ENCODE measurements at regions not wholly inside any gene's neighbourhood (a gene's known extent, or its start where the extent isn't known, plus 50 kb on each side); places are given as distances from the start of the nearest gene placed in this dataset.
A peak's percentile ranks its signal among the peaks of the same experiment; 100 is the strongest.
"Not testable (repeated sequence)": the region's sequence is repeated elsewhere in the genome, so short reads cannot be mapped to it uniquely, and the experiment has no call there.

GRCh38 chr17:63019138-63019873 is 53.3 kb downstream of the TANC2 start:
- no peak overlapping the region for H3K27ac ChIP-seq
- in situ Hi-C loops (cut with MboI; ENCODE audit: low pct_unique_long_range_greater_than_20kb in 2 of 9, low sequenced_read_pairs in 9 of 9, unreplicated experiment in 9 of 9), result loop anchor here in 1 of 9 experiments (25.0 kb wide), 1 partner anchor 393 kb away; no protein-coding TSS in a partner anchor
- ATAC-seq (replicated peaks in 6 of 8), result no peak
- H3K4me1 ChIP-seq (replicated peaks in 1 of 2), result no peaks in the 10 kb centered on the region
- H3K4me3 ChIP-seq, result no peak overlapping the region
- 90 to 100% (median 98%) methylated on average over 1 to 6 of the region's 6 CpGs for WGBS, 10 experiments

GRCh38 chr17:63022567-63022966 is 56.5 kb downstream of the TANC2 start:
- in situ Hi-C loops (cut with MboI; ENCODE audit: low pct_unique_long_range_greater_than_20kb in 2 of 9, low sequenced_read_pairs in 9 of 9, unreplicated experiment in 9 of 9), result loop anchor here in 1 of 9 experiments (25.0 kb wide), 1 partner anchor 390 kb away; no protein-coding TSS in a partner anchor
- 100% methylated on average over 1 of the region's 1 CpG; no CpG with 5 or more reads in 9 of the 10 experiments for WGBS, 10 experiments
- ATAC-seq (replicated peaks in 6 of 8), result no peak
- no peak overlapping the region for H3K27ac ChIP-seq
- no peaks in the 10 kb centered on the region for H3K4me1 ChIP-seq (replicated peaks in 1 of 2)
- no peak overlapping the region for H3K4me3 ChIP-seq

GRCh38 chr17:63023049-63023448 is 57.0 kb downstream of the TANC2 start:
- 50 to 89% (median 86%) methylated on average over 1 to 2 of the region's 2 CpGs; no CpG with 5 or more reads in 6 of the 10 experiments for whole genome bisulfite sequencing, 10 experiments
- no peak overlapping the region for H3K27ac ChIP-seq
- no peak overlapping the region for H3K4me3 ChIP-seq
- no peak for ATAC-seq (replicated peaks in 6 of 8)
- no peaks in the 10 kb centered on the region for H3K4me1 ChIP-seq (replicated peaks in 1 of 2)
- in situ Hi-C loops (cut with MboI; ENCODE audit: low pct_unique_long_range_greater_than_20kb in 2 of 9, low sequenced_read_pairs in 9 of 9, unreplicated experiment in 9 of 9), result loop anchor here in 1 of 9 experiments (25.0 kb wide), 1 partner anchor 389 kb away; no protein-coding TSS in a partner anchor

DNA sequence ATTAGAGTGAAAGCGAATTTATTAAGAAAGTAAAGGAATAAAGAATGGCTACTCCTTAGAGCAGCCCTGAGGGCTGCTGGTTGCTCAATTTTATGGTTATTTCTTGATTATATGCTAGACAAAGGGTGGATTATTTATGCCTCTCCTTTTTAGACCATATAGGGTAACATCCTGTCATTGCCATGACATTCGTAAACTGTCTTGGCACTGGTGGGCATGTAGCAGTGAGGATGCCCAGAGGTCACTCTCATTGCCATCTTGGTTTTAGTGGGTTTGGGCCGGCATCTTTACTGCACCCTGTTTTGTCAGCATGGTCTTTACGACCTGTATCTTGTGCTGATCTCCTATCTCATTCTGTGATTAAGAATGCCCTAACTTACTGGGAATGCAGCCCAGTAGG is 58.2 kb downstream of the TANC2 start:
- Histone ChIP-seq H3K4me1 (replicated peaks in 1 of 2) (no peaks in the 10 kb centered on the region), H3K27ac (no peak overlapping the region), H3K4me3 (no peak overlapping the region)
- in situ Hi-C loops (cut with MboI; ENCODE audit: low pct_unique_long_range_greater_than_20kb in 2 of 9, low sequenced_read_pairs in 9 of 9, unreplicated experiment in 9 of 9), result loop anchor here in 1 of 9 experiments (25.0 kb wide), 1 partner anchor 388 kb away; no protein-coding TSS in a partner anchor
- ATAC-seq (replicated peaks in 6 of 8), result no peak
- 86 to 100% (median 97%) methylated on average over 1 to 4 of the region's 4 CpGs; no CpG with 5 or more reads in 1 of the 10 experiments for WGBS, 10 experiments

GRCh38 chr17:63024716-63025115 is 58.7 kb downstream of the TANC2 start:
- in situ Hi-C loops (cut with MboI; ENCODE audit: low pct_unique_long_range_greater_than_20kb in 2 of 9, low sequenced_read_pairs in 9 of 9, unreplicated experiment in 9 of 9), result loop anchor here in 1 of 9 experiments (25.0 kb wide), 1 partner anchor 388 kb away; no protein-coding TSS in a partner anchor
- no peak overlapping the region for H3K27ac ChIP-seq
- ATAC-seq (replicated peaks in 6 of 8), result no peak

DNA sequence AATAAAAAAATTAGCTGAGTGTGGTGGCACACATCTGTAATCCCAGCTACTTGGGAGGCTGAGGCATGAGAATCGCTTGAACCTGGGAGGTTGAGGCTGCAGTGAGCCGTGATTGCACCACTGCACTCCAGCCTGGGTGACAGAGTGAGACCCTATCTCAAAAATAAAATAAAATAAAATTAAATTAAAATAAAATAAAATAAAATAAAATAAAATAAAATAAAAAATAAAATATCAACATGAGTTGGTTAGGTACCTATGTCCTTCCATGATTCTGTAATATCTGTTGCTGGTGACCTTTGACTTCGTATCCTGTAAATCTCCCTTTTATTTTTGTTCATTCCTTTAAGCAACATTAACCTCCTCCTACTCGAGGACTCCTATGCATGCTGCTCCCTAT is 59.6 kb downstream of the TANC2 start:
- H3K4me3 ChIP-seq; H3K4me1 ChIP-seq (replicated peaks in 1 of 2); H3K27ac ChIP-seq; ATAC-seq (replicated peaks in 6 of 8); in situ Hi-C loops (cut with MboI; ENCODE audit: low pct_unique_long_range_greater_than_20kb in 2 of 9, low sequenced_read_pairs in 9 of 9, unreplicated experiment in 9 of 9): not testable (repeated sequence)
- WGBS, 10 experiments, result 83 to 97% (median 89%) methylated on average over 3 to 4 of the region's 4 CpGs; no CpG with 5 or more reads in 1 of the 10 experiments

More at GRCh38 chr17:63024716-63025115, 58.7 kb downstream of the TANC2 start:
- Histone ChIP-seq H3K4me3 (no peak overlapping the region), H3K4me1 (replicated peaks in 1 of 2) (no peaks in the 10 kb centered on the region)

DNA sequence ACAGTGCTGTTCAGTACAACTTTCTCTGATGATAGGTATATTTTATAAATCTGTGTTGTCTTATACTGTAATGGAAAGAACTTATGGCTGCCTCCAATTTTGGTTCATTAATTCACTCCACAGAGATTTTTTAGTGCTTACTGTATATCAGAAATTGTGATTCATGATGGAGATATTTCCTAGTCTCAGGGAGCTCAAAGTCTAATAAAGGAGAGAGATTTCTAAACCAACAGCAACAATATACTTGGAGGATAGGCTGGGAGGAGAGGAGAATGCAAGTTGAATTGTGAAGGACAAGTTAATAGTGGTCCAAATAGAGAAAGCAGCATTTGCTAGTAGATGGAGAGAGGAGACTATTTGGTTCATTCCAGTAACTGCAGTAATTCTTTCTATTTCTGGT is 63.5 kb downstream of the TANC2 start:
- no peak overlapping the region for H3K27ac ChIP-seq

DNA sequence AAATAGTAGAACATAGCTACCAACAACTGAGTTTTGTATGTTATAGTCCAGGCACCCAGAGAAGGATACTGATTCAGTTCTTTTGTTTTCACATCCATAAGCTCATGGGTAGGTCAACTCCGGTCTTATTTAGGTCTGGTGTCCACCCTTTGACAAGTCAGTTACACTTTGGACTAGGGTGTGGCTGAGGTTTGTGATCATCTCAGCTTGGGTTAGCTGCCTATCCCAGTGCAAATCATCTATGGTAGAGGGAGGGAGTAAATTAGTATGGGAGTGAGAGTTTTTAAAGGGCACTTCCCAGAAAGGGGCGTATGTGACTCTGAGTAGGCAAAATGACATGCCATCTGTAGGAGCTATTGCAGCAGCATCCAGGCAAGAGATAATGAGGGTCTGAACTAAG is 66.1 kb downstream of the TANC2 start:
- 17 to 100% (median 66%) methylated on average over 1 to 2 of the region's 2 CpGs; no CpG with 5 or more reads in 4 of the 10 experiments for WGBS, 10 experiments
- peak in 2 of 8 experiments; percentile 71 to 95 for ATAC-seq (replicated peaks in 6 of 8)
- in situ Hi-C loops (cut with MboI; ENCODE audit: low pct_unique_long_range_greater_than_20kb in 2 of 9, low sequenced_read_pairs in 9 of 9, unreplicated experiment in 9 of 9), result no loop called here
- Histone ChIP-seq H3K27ac (no peak overlapping the region), H3K4me3 (no peak overlapping the region), H3K4me1 (replicated peaks in 1 of 2) (no peaks in the 10 kb centered on the region)

More for the DNA sequence above, 63.5 kb downstream of the TANC2 start:
- no peak for ATAC-seq (replicated peaks in 6 of 8)
- H3K4me3 ChIP-seq, result no peak overlapping the region
- in situ Hi-C loops (cut with MboI; ENCODE audit: low pct_unique_long_range_greater_than_20kb in 2 of 9, low sequenced_read_pairs in 9 of 9, unreplicated experiment in 9 of 9), result no loop called here
- H3K4me1 ChIP-seq (replicated peaks in 1 of 2), result no peaks in the 10 kb centered on the region

- 43 to 100% (median 86%) methylated on average over 1 to 2 of the region's 2 CpGs; no CpG with 5 or more reads in 3 of the 10 experiments for WGBS, 10 experiments
- Histone ChIP-seq H3K4me1 (replicated peaks in 1 of 2) (no peaks in the 10 kb centered on the region), H3K27ac (no peak overlapping the region), H3K4me3 (no peak overlapping the region)
- no peak for ATAC-seq (replicated peaks in 6 of 8)
- in situ Hi-C loops (cut with MboI; ENCODE audit: low pct_unique_long_range_greater_than_20kb in 2 of 9, low sequenced_read_pairs in 9 of 9, unreplicated experiment in 9 of 9), result no loop called here
These were observed 67.1 kb downstream of the TANC2 start for GRCh38 chr17:63033142-63033541.

DNA sequence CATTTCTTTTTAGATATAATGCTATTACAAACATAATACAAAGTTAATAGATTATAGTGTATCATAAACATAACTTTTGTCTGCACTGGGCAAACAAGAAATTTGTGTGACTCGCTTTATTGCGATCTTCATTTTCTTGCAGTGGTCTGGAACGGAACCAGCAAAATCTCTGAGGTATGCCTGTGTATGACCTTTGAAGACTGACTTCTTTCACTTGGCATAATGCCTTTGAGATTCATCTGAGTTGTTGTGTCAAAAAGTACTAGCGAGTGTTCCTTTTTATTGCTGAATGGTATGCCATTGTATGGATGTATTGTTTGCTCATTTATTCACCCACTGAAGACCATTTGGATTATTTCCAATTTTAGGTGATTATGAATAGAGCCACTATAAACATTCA is 69.2 kb downstream of the TANC2 start:
- in situ Hi-C loops (cut with MboI; ENCODE audit: low pct_unique_long_range_greater_than_20kb in 2 of 9, low sequenced_read_pairs in 9 of 9, unreplicated experiment in 9 of 9), result no loop called here
- ATAC-seq (replicated peaks in 6 of 8), result no peak
- Histone ChIP-seq H3K4me1 (replicated peaks in 1 of 2) (peaks cover 8 to 9% of the 10 kb centered on the region in 2 donors), H3K4me3 (no peak overlapping the region), H3K27ac (no peak overlapping the region)
- WGBS, 10 experiments, result 28 to 100% (median 93%) methylated on average over 2 to 4 of the region's 4 CpGs; no CpG with 5 or more reads in 3 of the 10 experiments

DNA sequence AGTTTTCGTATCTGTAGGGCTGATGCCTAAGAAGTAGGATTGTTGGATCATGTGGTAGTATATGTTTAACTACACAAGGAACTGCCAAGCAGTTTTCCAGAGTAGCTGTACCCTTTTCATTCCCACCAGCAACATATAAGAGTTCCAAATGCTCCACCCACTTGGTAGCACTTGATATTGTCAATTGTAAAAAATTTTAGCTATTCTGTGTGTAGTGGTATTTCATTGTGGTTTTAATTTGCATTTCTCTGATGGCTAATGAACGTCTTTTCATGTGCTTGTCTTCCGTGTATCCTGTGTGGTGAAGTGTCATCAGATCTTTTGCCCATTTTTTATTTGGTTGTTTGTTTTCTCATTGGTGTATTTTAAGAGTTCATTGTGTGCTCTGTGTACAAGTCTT is 69.7 kb downstream of the TANC2 start:
- in situ Hi-C loops (cut with MboI; ENCODE audit: low pct_unique_long_range_greater_than_20kb in 2 of 9, low sequenced_read_pairs in 9 of 9, unreplicated experiment in 9 of 9), result no loop called here
- Histone ChIP-seq H3K4me1 (replicated peaks in 1 of 2) (peaks cover 8 to 12% of the 10 kb centered on the region in 2 donors), H3K4me3 (no peak overlapping the region), H3K27ac (no peak overlapping the region)
- WGBS, 10 experiments, result 8 to 100% (median 73%) methylated on average over 1 to 3 of the region's 3 CpGs; no CpG with 5 or more reads in 1 of the 10 experiments
- no peak for ATAC-seq (replicated peaks in 6 of 8)

DNA sequence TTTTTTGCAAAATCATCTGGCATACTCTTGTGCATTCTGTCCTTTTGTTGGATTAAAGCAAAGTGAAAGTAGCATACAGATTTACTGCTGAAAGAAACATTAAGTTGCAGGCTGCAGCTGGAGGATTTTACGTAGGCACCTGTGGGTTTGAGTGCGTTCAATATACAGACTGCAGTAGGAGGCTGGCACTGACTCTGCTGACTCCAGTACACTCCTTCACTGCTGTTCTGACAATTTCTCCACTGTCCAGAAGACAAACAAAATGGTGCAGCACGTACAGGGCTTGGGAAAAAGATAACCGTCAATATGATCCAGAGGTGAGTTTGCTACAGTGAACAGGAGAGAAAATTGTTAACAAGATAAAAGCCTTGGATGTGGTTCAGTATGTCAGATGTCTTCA is 73.3 kb downstream of the TANC2 start:
- in situ Hi-C loops (cut with MboI; ENCODE audit: low pct_unique_long_range_greater_than_20kb in 2 of 9, low sequenced_read_pairs in 9 of 9, unreplicated experiment in 9 of 9), result no loop called here
- peak in 3 of 8 experiments; percentile 41 to 45 (median 45) for ATAC-seq (replicated peaks in 6 of 8)
- 40 to 95% (median 82%) methylated on average over 1 to 3 of the region's 4 CpGs; no CpG with 5 or more reads in 3 of the 10 experiments for WGBS, 10 experiments
- no peak overlapping the region for H3K27ac ChIP-seq
- H3K4me1 ChIP-seq (replicated peaks in 1 of 2), result peaks cover 17 to 34% of the 10 kb centered on the region in 2 donors
- H3K4me3 ChIP-seq, result no peak overlapping the region

DNA sequence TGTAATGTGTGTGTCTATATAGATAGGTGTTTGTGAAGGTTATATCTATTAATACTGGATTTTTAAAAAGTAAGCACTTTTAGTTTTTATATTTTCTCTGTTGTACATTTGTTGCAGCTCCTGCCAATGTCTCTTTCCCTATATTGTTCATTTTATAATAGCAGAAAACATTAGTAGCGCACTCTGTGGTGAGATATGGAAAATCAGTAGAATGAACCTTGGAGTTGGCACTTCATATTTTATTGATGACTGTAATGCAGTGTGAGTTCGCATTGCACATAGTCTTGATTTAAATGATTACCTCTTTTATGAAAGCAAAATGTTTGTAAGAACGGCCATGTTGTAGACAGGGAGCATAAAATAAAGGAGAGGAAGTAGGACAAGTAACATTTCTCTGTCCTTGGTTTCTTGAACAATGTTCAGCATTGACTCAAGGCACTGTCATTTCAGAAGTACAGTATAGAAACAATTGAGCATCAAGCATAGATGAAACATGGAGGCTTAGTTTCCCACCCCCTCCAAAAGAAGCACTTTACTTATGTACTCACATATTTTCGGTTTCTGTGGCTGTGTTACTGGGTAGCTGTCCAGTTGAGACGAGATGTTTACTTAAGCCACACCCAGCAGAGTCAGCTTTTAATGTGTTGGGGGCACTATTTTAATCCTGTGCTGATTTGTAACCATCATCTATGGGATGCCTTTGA is 74.0 kb downstream of the TANC2 start:
- H3K27ac ChIP-seq, result no peak overlapping the region

More for the DNA sequence above, 74.0 kb downstream of the TANC2 start:
- in situ Hi-C loops (cut with MboI; ENCODE audit: low pct_unique_long_range_greater_than_20kb in 2 of 9, low sequenced_read_pairs in 9 of 9, unreplicated experiment in 9 of 9), result no loop called here
- H3K4me3 ChIP-seq, result no peak overlapping the region
- ATAC-seq (replicated peaks in 6 of 8), result peak in 6 of 8 experiments; percentile 22 to 88 (median 62)
- WGBS, 10 experiments, result 20 to 90% (median 63%) methylated on average over 1 to 5 of the region's 5 CpGs
- peaks cover 17 to 40% of the 10 kb centered on the region in 2 donors for H3K4me1 ChIP-seq (replicated peaks in 1 of 2)
